ENCODE measurements at regions not wholly inside any gene's neighbourhood (a gene's known extent, or its start where the extent isn't known, plus 50 kb on each side); places are given as distances from the start of the nearest gene placed in this dataset.

GRCh38 chr3:59254433-59254832 is 204.6 kb upstream of the CFAP20DC start:
- Histone ChIP-seq H3K4me3 (no peak overlapping the region), H3K27ac (no peak overlapping the region)
- DNase-seq (ENCODE audit: low spot score) = no peak
- TF ChIP-seq, protein P1, sequence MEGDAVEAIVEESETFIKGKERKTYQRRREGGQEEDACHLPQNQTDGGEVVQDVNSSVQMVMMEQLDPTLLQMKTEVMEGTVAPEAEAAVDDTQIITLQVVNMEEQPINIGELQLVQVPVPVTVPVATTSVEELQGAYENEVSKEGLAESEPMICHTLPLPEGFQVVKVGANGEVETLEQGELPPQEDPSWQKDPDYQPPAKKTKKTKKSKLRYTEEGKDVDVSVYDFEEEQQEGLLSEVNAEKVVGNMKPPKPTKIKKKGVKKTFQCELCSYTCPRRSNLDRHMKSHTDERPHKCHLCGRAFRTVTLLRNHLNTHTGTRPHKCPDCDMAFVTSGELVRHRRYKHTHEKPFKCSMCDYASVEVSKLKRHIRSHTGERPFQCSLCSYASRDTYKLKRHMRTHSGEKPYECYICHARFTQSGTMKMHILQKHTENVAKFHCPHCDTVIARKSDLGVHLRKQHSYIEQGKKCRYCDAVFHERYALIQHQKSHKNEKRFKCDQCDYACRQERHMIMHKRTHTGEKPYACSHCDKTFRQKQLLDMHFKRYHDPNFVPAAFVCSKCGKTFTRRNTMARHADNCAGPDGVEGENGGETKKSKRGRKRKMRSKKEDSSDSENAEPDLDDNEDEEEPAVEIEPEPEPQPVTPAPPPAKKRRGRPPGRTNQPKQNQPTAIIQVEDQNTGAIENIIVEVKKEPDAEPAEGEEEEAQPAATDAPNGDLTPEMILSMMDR (IDR thresholded peaks at IDR 0.05) = no peak

GRCh38 chr3:59253523-59253922 is 203.7 kb upstream of the CFAP20DC start:
- Histone ChIP-seq H3K27ac (no peak overlapping the region), H3K4me3 (no peak overlapping the region)
- no peak for DNase-seq (ENCODE audit: low spot score)
- TF ChIP-seq, protein P1 (IDR thresholded peaks at IDR 0.05) = no peak

GRCh38 chr3:59251869-59252268 is 202.0 kb upstream of the CFAP20DC start:
- TF ChIP-seq, protein P1 (IDR thresholded peaks at IDR 0.05) = no peak
- no peak overlapping the region for H3K4me3 ChIP-seq
- H3K27ac ChIP-seq = no peak overlapping the region
- no peak for DNase-seq (ENCODE audit: low spot score)

DNA sequence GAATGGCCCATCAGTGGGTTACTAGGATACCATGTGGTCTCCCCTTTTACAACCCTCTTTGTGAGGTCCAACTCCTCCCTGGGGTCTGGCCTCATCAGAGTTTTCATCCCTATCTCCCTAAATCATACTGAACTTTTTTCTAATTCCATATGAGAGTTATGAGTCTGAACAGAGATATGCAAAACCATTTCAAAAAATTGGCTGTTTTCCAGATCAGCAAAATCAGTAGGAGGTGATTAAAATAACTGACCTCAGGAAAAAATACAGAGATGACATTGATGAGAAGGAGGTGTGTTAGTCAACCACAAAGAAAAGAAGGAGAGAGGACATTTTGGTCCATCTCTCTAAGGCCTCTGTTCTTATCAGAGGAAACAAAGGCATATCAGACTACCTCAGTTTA is 200.8 kb upstream of the CFAP20DC start:
- no peak for DNase-seq (ENCODE audit: low spot score)
- H3K27ac ChIP-seq = no peak overlapping the region
- TF ChIP-seq, protein P1 (IDR thresholded peaks at IDR 0.05) = no peak
- H3K4me3 ChIP-seq = no peak overlapping the region

GRCh38 chr3:59249698-59250361 is 200.0 kb upstream of the CFAP20DC start:
- TF ChIP-seq, protein P1 (IDR thresholded peaks at IDR 0.05) = no peak
- Histone ChIP-seq H3K27ac (no peak overlapping the region), H3K4me3 (no peak overlapping the region)
- DNase-seq (ENCODE audit: low spot score) = no peak

GRCh38 chr3:59249004-59249403 is 199.2 kb upstream of the CFAP20DC start:
- Histone ChIP-seq H3K4me3 (no peak overlapping the region), H3K27ac (no peak overlapping the region)
- DNase-seq (ENCODE audit: low spot score) = no peak
- TF ChIP-seq, protein P1 (IDR thresholded peaks at IDR 0.05) = no peak

GRCh38 chr3:59247402-59247841 is 197.6 kb upstream of the CFAP20DC start:
- DNase-seq (ENCODE audit: low spot score) = no peak
- Histone ChIP-seq H3K27ac (no peak overlapping the region), H3K4me3 (no peak overlapping the region)
- TF ChIP-seq, protein P1 (IDR thresholded peaks at IDR 0.05) = no peak
